Fibroblast of the conjunctiva (primary cell): ENCODE measurements at regions not wholly inside any gene's neighbourhood (a gene's known extent, or its start where the extent isn't known, plus 50 kb on each side); places are given as distances from the start of the nearest gene placed in this dataset.

ENCODE experiments used
- DNase-seq: peaks from one replicate; pipeline ENCODE4 v3.0.0-alpha.2; 2010; ENCODE audit warnings: low read depth

- no peak for DNase-seq
Observed at GRCh38 chr2:144570566-144570965, 50.6 kb upstream of the ZEB2 start.
